ENCODE measurements at regions not wholly inside any gene's neighbourhood (a gene's known extent, or its start where the extent isn't known, plus 50 kb on each side); places are given as distances from the start of the nearest gene placed in this dataset.

DNA sequence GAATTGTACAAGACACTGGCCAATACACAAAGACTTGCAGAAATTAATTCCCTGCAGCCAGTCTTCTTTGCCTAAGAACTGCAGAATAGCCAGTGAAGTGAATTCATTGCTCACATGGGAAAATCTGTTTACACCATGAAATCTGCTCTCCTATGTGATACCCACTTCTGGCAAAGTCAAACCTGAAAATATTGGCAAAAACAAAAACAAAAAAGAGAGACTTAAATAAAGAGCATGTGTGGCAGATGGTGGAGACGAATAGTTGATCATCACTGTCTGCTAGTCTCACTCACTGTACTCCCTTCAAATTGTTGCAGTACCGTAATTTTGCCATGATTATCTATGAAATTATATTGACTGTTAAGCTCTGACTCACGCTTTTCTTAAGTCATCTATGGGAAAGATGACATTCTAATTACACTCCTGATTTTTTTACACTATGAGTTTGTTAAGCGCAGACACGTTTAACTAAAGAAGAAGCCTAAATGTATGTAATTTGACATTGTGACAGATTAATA, 406.8 kb downstream of the PCDH7 start:
- no peak for DNase-seq (ENCODE audit: low spot score)
- intact Hi-C loops (cut with DNase I): no loop called here

DNA sequence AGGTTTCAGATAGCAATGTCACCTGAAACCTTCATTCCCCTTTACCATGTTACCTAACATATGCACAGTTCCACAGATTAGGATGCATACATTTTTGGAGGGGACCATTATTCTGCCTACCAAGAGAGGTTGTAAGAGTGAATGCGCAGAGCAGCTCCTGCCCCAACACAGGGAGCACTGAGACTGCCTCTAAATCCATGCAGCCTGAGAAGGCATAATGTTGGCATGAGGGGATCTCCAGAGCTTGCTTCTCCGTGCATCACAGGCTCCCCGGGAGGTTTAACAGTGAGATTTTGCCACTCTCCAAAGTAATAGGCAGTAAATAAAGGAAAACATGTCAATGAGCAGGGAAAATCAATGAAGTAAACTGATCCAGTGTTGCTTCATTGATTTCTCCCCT, 410.8 kb downstream of the PCDH7 start:
- intact Hi-C loops (cut with DNase I): no loop called here
- no peak for DNase-seq (ENCODE audit: low spot score)

DNA sequence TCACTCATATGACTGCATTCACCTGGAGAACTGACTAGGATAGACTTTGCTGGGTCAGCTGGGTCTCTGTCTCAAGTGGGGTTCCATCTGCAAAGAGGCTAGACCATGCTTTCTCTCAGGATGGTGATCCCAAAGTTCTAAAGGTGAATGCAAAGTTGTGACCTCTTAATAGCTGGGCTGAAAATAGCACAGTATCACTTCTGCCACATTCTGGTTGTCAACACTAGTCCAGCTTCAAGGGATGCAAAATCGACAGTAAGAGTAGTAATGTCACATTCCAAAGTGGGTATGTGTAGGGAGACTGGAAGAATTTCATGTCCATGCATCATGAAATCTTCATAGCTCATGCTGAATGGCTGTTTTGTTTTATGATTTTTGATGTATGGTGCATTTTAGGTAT, 414.6 kb downstream of the PCDH7 start:
- no peak for DNase-seq (ENCODE audit: low spot score)
- intact Hi-C loops (cut with DNase I): loop anchor here (5.0 kb wide), 1 partner anchor 67 kb away; no protein-coding TSS in a partner anchor

DNA sequence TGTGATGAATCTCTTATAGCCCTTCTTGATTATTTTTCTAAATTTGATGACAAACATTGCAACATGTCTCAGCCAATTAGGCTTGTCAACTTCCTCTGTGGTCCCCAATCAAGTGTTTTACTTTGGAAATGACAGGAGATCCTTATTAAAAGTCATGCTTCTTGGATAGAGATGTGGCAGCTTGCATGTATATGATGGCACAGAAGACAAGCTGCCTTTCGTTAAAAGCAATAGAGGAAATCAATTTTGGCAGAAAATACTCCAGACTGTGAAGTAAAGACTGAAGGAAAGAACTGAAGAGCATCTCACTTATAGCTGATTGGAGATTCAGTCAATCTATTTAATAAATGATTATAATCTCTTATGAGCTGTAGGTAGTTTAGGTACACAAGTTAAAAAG, 419.6 kb downstream of the PCDH7 start:
- no peak for DNase-seq (ENCODE audit: low spot score)
- intact Hi-C loops (cut with DNase I): loop anchor here (5.0 kb wide), 1 partner anchor 72 kb away; no protein-coding TSS in a partner anchor

DNA sequence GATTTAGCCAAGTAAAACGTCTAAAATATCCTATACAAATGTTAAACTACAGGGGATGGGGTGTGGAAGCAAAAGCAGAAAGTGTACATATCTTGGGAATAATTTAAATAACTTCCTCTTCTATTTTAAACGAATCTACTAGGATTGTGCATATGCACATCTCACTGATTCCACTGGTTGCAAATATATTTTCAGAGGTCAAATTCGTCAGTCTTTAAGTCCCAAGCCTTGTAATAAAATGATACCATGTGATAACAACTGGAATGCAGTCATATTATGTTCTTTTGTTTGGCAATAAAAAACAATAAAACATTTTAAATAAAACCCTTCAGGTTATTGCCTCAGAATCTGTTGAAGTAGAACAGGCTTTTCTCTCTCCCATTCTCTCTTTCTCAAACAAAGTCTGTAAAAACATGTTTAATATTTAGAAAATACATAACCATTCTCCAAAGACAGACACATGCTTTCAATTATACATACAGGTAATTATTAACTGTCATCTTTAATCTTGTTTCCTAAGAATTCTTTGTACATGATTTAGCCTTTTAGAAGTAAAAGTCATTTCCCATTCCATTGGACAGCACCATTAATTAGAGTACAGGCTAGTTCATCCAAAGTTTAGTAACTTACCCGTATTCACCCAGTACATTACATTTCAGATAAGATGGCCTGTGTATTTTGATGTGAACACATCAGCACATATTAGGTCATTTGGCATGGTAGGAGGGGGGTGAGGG, 421.1 kb downstream of the PCDH7 start:
- intact Hi-C loops (cut with DNase I): no loop called here
- no peak for DNase-seq (ENCODE audit: low spot score)

DNA sequence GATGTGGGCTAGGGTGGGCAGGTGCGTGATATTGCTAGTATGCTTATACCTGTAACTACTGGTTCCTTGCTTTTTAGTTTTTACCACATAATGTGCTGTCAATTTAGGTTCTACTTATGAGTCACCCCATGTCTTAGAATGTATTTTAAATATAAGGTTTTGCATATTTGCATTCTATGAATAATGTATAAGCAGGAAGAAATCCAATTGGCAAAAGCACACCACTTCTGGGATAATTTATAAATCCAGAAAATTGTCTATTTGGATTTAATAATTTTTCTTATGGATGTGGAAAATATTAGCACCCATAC, 421.6 kb downstream of the PCDH7 start:
- intact Hi-C loops (cut with DNase I): no loop called here
- DNase-seq (ENCODE audit: low spot score): no peak

DNA sequence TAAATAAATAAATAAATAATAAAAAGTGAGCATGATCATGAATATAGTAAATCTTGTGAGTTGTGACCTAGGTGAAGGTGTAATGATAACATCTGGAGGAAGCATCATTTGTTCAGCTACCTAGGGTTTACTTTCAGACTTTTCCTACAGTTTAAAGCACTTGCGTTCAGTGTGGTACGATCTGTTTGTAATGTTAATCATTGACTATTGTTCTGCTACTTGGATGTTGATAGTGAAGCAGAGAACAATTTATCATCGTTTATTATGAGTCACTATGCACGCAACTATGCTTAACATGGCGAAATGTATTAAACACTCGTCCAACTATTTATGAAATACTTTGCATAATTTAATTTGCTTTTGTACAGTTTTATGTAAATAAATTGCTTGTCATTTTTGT, 426.2 kb downstream of the PCDH7 start:
- intact Hi-C loops (cut with DNase I): no loop called here
- DNase-seq (ENCODE audit: low spot score): no peak

DNA sequence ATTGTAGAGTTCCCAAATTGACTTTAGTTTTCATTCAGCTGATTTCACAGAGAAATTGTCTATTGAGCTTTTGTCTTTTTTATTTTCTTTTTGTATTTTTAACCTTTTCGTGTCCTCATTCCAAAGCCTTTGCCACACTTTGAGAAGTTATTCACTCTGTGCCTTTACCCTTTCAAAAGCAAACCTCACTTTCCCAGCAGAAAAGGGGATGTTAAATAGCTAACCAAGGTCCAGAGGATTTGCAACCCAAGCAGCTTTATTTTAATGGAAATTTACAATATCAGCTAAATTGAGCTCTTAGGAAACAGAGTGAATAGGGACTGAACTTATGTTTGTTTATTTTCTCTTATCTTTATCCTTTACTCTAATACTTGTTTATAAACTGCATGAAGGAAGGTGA, 428.8 kb downstream of the PCDH7 start:
- intact Hi-C loops (cut with DNase I): no loop called here
- DNase-seq (ENCODE audit: low spot score): no peak

DNA sequence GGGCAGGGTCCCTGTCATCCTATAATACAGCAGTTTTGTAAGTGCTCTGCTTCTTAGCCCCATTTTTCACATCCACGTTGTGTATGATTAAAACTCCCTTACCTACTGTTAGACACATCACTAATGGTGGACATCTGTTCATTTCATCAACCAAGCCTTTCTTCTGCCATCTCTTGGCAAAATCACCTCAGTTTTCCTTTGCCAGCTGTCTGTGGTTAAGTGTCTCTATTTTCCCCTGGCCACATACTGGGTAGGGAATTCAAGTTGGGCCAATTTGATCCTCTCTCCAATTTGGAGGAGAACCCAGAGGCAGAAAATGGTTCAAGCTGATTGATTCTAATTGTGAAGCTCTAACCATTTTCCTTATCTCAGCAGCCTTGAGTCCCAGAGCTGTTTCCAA, 436.1 kb downstream of the PCDH7 start:
- DNase-seq (ENCODE audit: low spot score): no peak
- intact Hi-C loops (cut with DNase I): no loop called here

DNA sequence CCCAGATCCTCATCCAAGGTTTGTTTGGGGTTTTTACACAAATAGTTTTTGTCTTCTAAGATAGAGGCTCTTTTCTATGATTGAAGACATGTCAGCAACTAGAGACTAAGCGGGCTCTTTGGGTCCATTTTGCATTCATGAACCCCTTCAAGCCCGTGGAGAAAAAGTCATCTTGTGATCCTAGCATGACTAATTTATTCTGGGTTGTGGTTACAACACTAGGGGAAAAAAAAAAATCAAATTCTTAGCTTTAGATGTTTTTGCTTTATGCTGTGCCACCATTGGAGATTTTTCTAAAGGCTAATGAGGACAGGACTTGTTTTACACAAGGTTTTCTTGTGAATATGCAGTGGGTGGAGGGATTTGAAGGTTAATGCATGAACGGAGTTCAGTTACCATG, 440.0 kb downstream of the PCDH7 start:
- intact Hi-C loops (cut with DNase I): no loop called here
- DNase-seq (ENCODE audit: low spot score): no peak

DNA sequence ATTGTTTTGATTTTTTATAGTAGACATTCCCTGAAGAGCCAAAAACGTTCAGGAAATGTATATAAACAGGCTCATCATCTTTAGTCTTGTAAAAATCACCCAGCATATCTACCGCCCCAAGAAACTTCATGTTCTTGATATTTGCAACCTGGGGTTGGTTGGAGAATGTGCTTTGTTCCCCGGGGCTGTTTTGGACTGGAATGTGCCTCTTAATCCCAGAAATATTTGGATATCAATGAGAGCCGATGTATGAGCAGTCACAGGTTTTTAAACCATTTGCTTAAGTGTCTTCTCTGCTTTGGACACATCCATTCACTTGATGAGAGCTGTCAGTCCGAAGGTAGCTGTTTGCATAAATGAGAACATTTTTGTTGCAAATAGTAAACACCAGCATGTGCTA, 449.7 kb downstream of the PCDH7 start:
- intact Hi-C loops (cut with DNase I): no loop called here
- DNase-seq (ENCODE audit: low spot score): no peak

DNA sequence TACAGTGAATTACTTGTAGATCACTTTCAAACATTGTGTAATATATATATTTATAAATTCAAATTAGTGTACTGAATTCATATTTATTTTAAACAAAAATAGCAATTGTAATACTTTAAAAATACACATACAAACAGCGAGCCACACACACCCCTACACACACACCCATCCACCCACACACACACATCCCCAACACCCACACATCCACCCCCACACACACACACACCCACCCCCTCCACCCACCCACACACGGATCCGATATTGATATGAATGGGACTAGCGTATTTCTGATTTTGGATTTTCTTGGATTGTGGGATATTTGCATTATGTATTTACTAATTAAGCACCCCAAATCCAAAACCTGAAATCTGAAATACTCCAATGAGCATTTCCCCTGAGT, 451.2 kb downstream of the PCDH7 start:
- intact Hi-C loops (cut with DNase I): no loop called here
- no peak for DNase-seq (ENCODE audit: low spot score)

DNA sequence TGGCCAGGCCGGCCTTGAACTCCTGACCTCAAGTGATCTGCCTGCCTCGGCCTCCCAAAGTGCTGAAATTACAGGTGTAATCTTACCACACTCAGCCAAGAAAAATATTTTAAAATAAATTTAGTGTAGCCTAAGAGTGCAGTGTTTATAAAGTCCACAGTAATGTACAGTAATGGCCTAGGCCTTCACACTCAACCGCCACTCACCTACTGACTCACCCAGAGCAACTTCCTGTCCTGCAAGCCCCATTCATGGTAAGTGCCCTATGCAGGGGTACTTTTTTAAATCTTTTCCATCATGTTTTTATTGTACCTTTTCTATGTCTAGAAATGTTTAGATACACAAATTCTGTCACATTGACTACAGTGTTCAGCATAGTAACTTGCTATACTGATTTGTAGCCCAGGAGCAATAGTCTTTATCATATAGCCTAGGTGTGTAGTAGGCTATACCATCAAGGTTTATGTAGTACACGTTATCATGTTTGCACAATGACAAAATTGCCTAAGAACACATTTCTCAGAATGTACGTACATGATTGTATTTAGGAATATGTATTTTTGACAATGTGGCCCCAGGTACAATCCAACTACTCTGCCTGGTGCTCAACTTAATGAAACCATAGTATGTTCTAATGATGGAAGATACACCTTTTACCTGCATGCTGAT, 455.2 kb downstream of the PCDH7 start:
- no peak for DNase-seq (ENCODE audit: low spot score)
- intact Hi-C loops (cut with DNase I): no loop called here

DNA sequence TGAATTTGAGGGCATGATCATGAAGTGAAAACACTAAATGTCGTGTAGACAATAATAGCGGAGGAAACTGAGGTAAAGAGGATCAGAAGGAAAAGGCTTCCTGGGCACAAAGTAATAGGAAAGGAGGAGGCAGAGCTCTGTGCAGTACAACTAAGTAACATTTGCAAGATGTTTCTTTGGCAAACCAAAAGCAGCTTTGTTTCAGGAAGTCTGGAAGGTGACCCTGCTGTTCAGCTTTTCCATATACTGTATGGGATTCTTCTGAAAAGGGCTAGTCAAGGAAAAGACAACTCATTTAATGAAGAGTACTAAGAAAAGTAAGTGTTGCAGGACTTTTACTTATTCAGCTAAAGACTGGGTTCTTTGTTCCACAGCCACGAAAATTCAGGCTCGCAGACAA, 463.1 kb downstream of the PCDH7 start:
- intact Hi-C loops (cut with DNase I): no loop called here
- DNase-seq (ENCODE audit: low spot score): no peak

DNA sequence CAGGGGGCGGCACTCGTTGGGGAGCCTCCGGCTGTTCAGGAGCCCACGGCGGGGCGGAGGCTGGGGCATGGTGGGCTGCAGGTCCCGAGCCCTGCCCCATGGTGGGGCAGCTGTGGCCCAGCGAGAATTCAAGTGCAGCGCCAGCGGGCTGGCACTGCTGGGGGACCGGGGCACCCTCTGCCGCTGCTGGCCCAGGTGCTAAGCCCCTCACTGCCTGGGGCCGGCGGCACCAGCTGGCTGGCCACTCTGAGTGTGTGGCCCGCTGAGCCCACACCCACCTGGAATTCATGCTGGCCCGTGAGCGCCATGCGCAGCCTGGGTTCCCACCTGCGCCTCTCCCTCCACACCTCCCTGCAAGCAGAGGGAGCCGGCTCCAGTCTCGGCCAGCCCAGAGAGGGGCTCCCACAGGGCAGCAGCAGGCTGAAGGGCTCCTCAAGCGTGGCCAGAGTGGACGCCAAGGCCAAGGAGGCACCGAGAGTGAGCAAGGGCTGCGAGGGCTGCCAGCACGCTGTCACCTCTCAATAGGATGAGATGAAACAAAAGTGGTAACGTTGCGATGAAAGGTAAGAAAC, 464.9 kb downstream of the PCDH7 start:
- no peak for DNase-seq (ENCODE audit: low spot score)
- intact Hi-C loops (cut with DNase I): no loop called here

DNA sequence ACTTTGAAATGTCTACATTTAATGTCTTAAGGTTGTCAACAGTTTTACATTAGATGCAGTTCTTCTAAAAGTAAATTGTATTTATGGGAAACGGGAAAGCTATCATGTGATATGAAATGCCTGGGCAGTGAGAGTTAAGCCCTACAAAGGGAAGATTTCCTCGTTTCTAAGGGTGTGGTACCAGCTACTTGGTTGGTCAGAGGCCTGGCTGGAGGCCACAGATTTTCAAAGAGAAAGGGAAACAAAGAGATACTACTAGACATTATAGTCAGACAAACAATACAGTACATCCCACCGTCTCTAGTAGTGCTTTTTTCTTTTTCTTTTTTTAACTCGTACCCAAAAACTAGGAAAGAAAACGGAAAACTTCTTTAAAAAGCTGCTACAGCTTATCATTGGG, 467.8 kb downstream of the PCDH7 start:
- intact Hi-C loops (cut with DNase I): no loop called here
- DNase-seq (ENCODE audit: low spot score): no peak

DNA sequence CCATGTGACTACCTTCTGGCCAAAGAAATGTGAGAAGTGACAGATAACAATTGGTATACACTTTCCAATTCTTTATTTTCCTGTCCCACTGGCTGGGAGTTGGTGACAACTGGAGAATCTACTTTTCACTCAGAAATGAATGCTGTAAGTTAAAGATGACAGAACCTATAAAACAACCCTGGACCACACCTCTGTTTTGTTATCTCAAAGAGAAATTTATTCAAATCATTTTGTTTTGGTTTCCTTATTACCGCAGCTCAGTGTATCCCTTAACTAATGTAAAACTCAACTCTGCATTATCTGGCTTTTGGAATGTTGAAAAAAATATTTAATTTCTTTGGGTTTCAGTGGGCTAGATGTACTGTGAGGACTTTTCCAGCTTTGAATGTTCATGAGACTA, 469.8 kb downstream of the PCDH7 start:
- intact Hi-C loops (cut with DNase I): no loop called here

DNA sequence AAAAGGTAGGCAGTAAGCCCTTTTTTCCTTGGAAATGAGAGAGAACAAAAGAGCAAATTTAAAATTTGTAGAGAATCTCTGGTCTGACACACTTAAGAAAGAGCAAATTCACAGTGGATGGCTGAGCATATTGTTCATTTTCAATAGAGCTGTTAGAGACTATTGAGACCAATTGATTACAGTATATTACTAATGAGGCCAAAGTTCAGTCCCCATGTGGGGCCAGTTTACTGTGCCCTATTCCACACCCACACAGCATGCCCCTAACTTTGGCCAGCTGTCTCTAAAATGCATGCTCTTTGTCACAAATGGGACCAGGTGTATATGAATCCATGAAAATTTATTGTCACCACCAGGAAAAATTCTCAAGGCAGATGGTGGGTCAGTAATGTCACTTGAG, 470.5 kb downstream of the PCDH7 start:
- intact Hi-C loops (cut with DNase I): no loop called here
- no peak for DNase-seq (ENCODE audit: low spot score)

More for the DNA sequence above, 469.8 kb downstream of the PCDH7 start:
- no peak for DNase-seq (ENCODE audit: low spot score)

DNA sequence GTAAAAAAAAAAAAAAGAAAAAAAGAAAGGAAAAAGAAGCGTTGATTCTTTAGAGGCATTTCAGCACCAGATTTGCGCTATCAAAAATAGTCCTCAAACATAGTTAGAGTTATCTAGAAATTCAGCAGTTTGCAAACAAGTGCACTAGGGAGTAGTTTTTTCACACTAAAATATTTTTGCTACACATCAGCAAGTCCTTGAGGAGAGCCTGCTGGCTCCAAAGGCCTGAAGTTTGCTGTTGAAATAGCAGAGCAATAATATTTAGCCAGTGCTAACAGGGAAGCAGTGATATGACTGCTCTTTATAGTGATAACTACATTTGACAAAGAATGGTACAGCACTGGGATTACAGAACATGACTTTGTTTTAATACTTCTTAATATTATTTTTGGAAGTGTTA, 472.2 kb downstream of the PCDH7 start:
- DNase-seq (ENCODE audit: low spot score): no peak
- intact Hi-C loops (cut with DNase I): no loop called here

DNA sequence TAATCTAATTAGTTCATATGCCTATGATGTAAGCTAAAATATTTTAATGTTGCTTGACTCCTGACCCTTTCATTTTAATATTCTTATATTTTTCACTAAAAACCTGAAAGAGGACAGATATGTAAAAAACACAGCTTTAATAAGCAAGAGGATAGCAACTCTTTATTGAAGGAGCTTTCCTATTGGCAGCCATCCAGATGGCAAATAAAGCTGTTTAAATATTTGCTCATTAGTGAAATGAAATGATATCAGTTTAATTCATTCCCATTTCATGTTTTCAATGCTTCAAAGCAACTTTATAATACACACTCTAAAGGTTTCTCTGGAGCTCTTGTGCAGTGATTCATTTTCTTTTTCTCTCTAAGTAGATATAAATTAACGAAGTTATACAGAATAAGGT, 473.4 kb downstream of the PCDH7 start:
- DNase-seq (ENCODE audit: low spot score): no peak
- intact Hi-C loops (cut with DNase I): no loop called here

DNA sequence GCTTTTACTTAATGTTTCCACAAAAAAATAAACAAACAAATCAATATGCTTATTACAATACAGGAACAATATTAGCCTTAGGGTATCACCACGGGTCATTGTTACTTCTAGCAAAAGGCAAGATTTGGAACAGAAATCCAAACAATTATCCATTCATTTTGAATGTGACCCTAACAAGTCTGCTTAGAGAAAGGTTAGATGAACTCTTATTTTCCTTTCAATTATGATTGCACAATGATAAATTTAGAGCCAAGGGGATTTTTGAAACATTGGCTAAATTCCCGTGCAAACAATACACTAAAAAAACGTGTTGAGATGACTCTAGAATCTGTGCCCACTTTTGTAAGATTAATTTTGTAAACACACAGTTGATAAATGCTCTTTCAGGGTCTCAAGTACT, 474.7 kb downstream of the PCDH7 start:
- no peak for DNase-seq (ENCODE audit: low spot score)
- intact Hi-C loops (cut with DNase I): no loop called here

Measured in cardiac septum (tissue), 1 donor.